ENCODE measurements at regions not wholly inside any gene's neighbourhood (a gene's known extent, or its start where the extent isn't known, plus 50 kb on each side); places are given as distances from the start of the nearest gene placed in this dataset.
A peak's percentile ranks its signal among the peaks of the same experiment; 100 is the strongest.

DNA sequence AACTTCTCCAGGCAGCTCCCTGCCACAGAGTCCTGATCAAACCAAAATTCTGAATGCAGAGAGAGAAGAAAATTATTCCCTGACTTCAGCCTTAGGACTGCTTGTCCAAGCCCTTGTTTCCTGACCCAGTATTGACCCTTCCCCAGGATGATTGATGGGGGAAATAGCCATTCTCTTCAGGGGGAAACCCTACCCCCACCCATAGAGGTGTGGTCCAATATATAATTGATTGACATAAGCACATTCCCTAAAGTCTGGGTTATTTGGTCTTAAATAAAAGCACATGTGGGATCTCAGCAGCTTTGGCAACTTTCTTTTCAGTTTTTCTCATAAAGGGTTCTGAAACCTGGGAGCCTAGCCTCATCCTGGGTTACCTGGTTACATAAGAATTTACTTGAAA, 201.2 kb upstream of the DDHD1 start:
- Histone ChIP-seq H3K9me3 (no peaks in the 10 kb centered on the region), H3K27ac (no peak overlapping the region), H3K27me3 (no peaks in the 10 kb centered on the region), H3K4me1 (peaks cover 5% of the 10 kb centered on the region), H3K36me3 (no peaks in the 10 kb centered on the region), H3K4me3 (no peak overlapping the region)
- intact Hi-C loops (cut with DNase I) = no loop called here
- no peak for ATAC-seq
- TF ChIP-seq, protein P1, sequence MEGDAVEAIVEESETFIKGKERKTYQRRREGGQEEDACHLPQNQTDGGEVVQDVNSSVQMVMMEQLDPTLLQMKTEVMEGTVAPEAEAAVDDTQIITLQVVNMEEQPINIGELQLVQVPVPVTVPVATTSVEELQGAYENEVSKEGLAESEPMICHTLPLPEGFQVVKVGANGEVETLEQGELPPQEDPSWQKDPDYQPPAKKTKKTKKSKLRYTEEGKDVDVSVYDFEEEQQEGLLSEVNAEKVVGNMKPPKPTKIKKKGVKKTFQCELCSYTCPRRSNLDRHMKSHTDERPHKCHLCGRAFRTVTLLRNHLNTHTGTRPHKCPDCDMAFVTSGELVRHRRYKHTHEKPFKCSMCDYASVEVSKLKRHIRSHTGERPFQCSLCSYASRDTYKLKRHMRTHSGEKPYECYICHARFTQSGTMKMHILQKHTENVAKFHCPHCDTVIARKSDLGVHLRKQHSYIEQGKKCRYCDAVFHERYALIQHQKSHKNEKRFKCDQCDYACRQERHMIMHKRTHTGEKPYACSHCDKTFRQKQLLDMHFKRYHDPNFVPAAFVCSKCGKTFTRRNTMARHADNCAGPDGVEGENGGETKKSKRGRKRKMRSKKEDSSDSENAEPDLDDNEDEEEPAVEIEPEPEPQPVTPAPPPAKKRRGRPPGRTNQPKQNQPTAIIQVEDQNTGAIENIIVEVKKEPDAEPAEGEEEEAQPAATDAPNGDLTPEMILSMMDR (IDR thresholded peaks at IDR 0.05) = no peak
- no peak for DNase-seq

DNA sequence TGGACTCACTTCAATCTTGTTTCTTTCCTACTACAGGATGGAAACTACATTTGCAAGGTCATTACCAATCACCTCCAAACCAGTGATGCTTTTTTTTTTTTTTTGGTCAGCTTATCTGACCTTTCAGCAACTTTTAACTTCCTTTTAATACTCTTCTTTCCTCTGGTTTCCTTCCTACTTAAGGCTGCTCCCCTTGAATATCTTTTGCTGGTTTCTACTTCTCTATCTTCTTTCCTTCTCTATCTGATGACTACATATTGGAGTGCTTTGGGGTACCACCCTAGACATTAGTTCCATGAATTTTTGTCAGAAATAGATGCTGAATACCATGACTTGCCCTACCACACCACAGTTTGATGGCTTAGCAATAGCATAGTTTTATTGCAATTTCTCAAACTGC, 197.7 kb upstream of the DDHD1 start:
- intact Hi-C loops (cut with DNase I) = no loop called here
- DNase-seq (no peak), ATAC-seq (no peak)
- Histone ChIP-seq H3K9me3 (no peaks in the 10 kb centered on the region), H3K27me3 (no peaks in the 10 kb centered on the region), H3K4me3 (no peak overlapping the region), H3K36me3 (no peaks in the 10 kb centered on the region), H3K4me1 (peaks cover 5% of the 10 kb centered on the region), H3K27ac (no peak overlapping the region)
- TF ChIP-seq, protein P1 (IDR thresholded peaks at IDR 0.05) = no peak

DNA sequence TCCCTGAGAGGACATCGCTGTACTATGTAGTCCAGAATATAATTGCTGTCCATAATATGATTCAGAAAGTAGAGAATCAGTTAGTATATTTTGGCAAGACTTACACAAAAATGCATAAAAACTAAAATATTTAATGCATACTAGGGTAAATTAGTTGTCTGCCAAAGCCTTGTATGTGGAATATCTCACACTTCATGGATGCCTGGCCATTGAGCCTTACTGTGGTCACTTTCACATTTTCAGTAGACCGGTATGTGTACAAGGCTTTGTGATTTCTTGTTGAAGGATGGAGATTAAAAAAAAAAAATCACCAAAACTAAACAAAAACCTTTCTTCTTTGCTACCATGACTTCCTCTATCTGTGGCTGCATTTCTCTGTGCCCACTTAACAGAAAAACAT, 197.3 kb upstream of the DDHD1 start:
- H3K27me3 ChIP-seq = no peaks in the 10 kb centered on the region
- no peak overlapping the region for H3K4me3 ChIP-seq
- no peaks in the 10 kb centered on the region for H3K36me3 ChIP-seq
- H3K4me1 ChIP-seq = peaks cover 1% of the 10 kb centered on the region
- no peak overlapping the region for H3K27ac ChIP-seq
- no peak for DNase-seq
- intact Hi-C loops (cut with DNase I) = no loop called here
- ATAC-seq = no peak
- TF ChIP-seq, protein P1 (IDR thresholded peaks at IDR 0.05) = no peak
- H3K9me3 ChIP-seq = no peaks in the 10 kb centered on the region

DNA sequence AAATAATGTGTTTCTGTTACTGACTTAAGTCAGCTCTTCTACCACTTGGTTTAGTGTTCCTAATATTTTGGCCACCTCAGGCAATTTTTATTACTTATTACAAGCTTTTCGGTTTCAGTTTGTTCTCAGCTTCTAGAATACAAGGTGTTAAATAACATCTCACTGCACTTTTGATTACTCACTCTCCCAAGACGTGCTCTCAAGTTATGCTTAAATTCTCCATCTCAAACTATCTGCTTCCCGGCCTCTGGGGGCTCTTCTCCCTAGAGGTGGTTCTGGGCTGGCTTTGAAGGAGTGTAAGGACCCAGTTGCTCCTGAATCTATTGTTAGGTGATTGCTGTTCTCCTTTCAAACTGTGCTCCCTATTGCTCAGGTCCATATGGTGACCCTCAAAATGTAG, 193.9 kb upstream of the DDHD1 start:
- intact Hi-C loops (cut with DNase I) = no loop called here
- ATAC-seq = no peak
- Histone ChIP-seq H3K36me3 (no peaks in the 10 kb centered on the region), H3K4me3 (no peak overlapping the region), H3K27me3 (no peaks in the 10 kb centered on the region), H3K27ac (no peak overlapping the region), H3K9me3 (no peaks in the 10 kb centered on the region), H3K4me1 (no peaks in the 10 kb centered on the region)
- DNase-seq = no peak
- TF ChIP-seq, protein P1 (IDR thresholded peaks at IDR 0.05) = no peak

DNA sequence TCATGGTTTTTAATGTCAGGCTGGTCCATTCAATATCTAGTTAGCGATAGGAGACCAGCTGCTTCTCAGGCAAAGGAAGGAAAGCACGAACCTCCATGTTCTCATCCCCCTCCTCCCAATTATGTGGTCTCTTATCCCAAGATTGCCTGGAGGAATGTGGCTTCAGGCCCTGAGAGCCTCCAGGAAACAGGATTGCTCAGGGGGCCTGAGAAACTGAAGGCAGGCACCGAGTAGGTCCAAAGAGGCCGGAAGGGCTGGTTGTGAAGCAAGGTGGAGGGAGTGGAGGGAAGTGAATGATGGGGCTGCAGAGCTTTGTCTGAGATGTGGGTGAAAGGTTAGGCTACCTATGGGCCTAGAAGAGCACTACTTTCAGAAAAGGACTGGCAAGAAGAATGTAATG, 188.2 kb upstream of the DDHD1 start:
- intact Hi-C loops (cut with DNase I) = no loop called here

DNA sequence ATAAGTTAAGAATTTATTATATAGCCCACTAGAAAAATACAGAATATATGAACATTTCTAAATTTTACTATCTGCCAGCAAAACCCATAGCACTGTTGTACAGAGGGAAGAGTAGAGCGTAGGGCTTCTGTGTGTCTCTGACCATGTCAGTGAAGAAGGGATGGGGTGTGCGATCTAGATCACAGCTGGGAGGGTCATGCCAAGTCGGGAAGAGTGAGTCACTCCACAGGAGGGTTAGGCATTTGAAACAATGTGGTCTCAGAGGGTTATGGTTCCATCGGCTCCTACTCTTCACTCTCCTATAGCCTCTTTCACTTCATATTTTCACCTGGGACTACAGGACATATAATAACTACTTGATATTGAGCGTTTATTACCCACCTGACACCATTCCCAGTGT, 185.1 kb upstream of the DDHD1 start:
- intact Hi-C loops (cut with DNase I) = no loop called here
- no peaks in the 10 kb centered on the region for H3K36me3 ChIP-seq
- H3K27ac ChIP-seq = no peak overlapping the region
- TF ChIP-seq, protein P1 (IDR thresholded peaks at IDR 0.05) = no peak
- ATAC-seq (peak; percentile 27), DNase-seq (no peak)
- no peaks in the 10 kb centered on the region for H3K9me3 ChIP-seq
- no peaks in the 10 kb centered on the region for H3K27me3 ChIP-seq
- H3K4me3 ChIP-seq = no peak overlapping the region
- no peaks in the 10 kb centered on the region for H3K4me1 ChIP-seq

More for the DNA sequence above, 188.2 kb upstream of the DDHD1 start:
- Histone ChIP-seq H3K36me3 (no peaks in the 10 kb centered on the region), H3K4me1 (no peaks in the 10 kb centered on the region), H3K9me3 (no peaks in the 10 kb centered on the region), H3K4me3 (no peak overlapping the region), H3K27me3 (no peaks in the 10 kb centered on the region), H3K27ac (no peak overlapping the region)
- TF ChIP-seq, protein P1 (IDR thresholded peaks at IDR 0.05) = no peak
- DNase-seq (no peak), ATAC-seq (no peak)

Data from upper lobe of right lung (tissue), 1 donor.